H1 (cell line): ENCODE measurements at regions not wholly inside any gene's neighbourhood (a gene's known extent, or its start where the extent isn't known, plus 50 kb on each side); places are given as distances from the start of the nearest gene placed in this dataset.

Source experiments
- CTCF ChIA-PET: fragments of 300-600 bp; sonication (Branson Sonifier 250); formaldehyde crosslinking; loops from one replicate; lab custom pipeline; 2021; ENCODE audit not compliant: partially characterized antibody; lab: Charles Lee
- POLR2A ChIA-PET: fragments of 300-600 bp; sonication (Branson Sonifier 250); formaldehyde crosslinking; loops from one replicate; lab custom pipeline; 2021; ENCODE audit warnings: inconsistent platforms; ENCODE audit not compliant: partially characterized antibody; lab: Charles Lee
- DNase-seq, 2 experiments: peaks; one replicate each; pipeline versions ENCODE4 v3.0.0 to v3.0.0-alpha.2; 2010 to 2022; ENCODE audit warnings: low spot score in 2 of 2, low read depth in 1 of 2, mixed read lengths in 1 of 2
- FAIRE-seq: peaks from 2 replicates; lab custom pipeline; 2011; peaks lifted over from hg19 to GRCh38; lab: Jason Lieb, UNC
- H2AFZ ChIP-seq: 2 replicates; pipeline ENCODE4 v1.8.1; 2012; ENCODE audit warnings: low read length, inconsistent platforms
- H2AK5ac ChIP-seq: 2 replicates; pipeline ENCODE4 v1.6.1; 2013; ENCODE audit warnings: low read depth, low read length
- H2BK120ac ChIP-seq: replicated peaks from 2 replicates; pipeline ENCODE3; 2013; ENCODE audit warnings: low read depth, low read length, inconsistent platforms
- H2BK12ac ChIP-seq: 2 replicates; pipeline ENCODE4 v1.6.1; 2013; ENCODE audit warnings: low read depth, low read length
- H2BK15ac ChIP-seq: 2 replicates; pipeline ENCODE4 v1.6.1; 2013; ENCODE audit warnings: low read length
- H2BK20ac ChIP-seq: 2 replicates; pipeline ENCODE4 v1.6.1; 2013; ENCODE audit warnings: low read length
- H2BK5ac ChIP-seq: 2 replicates; pipeline ENCODE4 v1.6.1; 2013; ENCODE audit warnings: low read depth, low read length
- H3K14ac ChIP-seq: 2 replicates; pipeline ENCODE4 v1.6.1; 2013; ENCODE audit warnings: inconsistent platforms; ENCODE audit not compliant: insufficient read length
- H3K18ac ChIP-seq: 2 replicates; pipeline ENCODE4 v1.6.1; 2013; ENCODE audit warnings: low read length; ENCODE audit errors: extremely low read depth
- H3K23ac ChIP-seq: 2 replicates; pipeline ENCODE4 v1.6.1; 2013; ENCODE audit warnings: inconsistent platforms; ENCODE audit not compliant: insufficient read length
- H3K23me2 ChIP-seq: 2 replicates; pipeline ENCODE4 v1.6.1; 2013; ENCODE audit warnings: low read depth, low read length
- H3K27ac ChIP-seq: 2 replicates; pipeline ENCODE4 v1.6.1; 2011; ENCODE audit warnings: low read depth, low read length, inconsistent platforms
- H3K27me3 ChIP-seq, 4 experiments: replicated peaks in 1 of 4; 1 replicate in 1 of 4; 2 replicates in 3 of 4; pipeline versions ENCODE4 v1.6.1 to v1.8.1; 2011 to 2013; ENCODE audit warnings: low read length in 3 of 4, mild to moderate bottlenecking in 3 of 4, inconsistent platforms in 2 of 4, mixed read lengths in 2 of 4, moderate library complexity in 1 of 4; ENCODE audit not compliant: control insufficient read depth in 3 of 4, insufficient read depth in 3 of 4; ENCODE audit errors: extremely low read depth in 1 of 4
- H3K36me3 ChIP-seq, 4 experiments: 2 replicates each; pipeline versions ENCODE4 v1.6.1 to v1.8.1; 2011 to 2013; ENCODE audit warnings: mild to moderate bottlenecking in 4 of 4, low read length in 3 of 4, moderate library complexity in 2 of 4, control low read depth in 1 of 4, inconsistent platforms in 1 of 4; ENCODE audit not compliant: insufficient read depth in 4 of 4, control insufficient read depth in 2 of 4
- H3K4ac ChIP-seq: replicated peaks from 2 replicates; pipeline ENCODE3; 2013; ENCODE audit warnings: low read length, low read depth, mixed read lengths, inconsistent platforms; ENCODE audit not compliant: insufficient read length
- H3K4me1 ChIP-seq, 4 experiments: replicated peaks in 1 of 4; 1 replicate in 1 of 4; 2 replicates in 3 of 4; pipeline versions ENCODE4 v1.6.1 to v1.8.1; 2011 to 2013; ENCODE audit warnings: low read length in 3 of 4, inconsistent platforms in 2 of 4, mixed read lengths in 1 of 4; ENCODE audit not compliant: insufficient read depth in 4 of 4, control insufficient read depth in 3 of 4
- H3K4me2 ChIP-seq, 2 experiments: 2 replicates each; pipeline versions ENCODE4 v1.6.1 to v1.8.1; 2011 to 2013; ENCODE audit warnings: low read depth in 2 of 2, low read length in 2 of 2, control low read depth in 1 of 2, inconsistent platforms in 1 of 2, mild to moderate bottlenecking in 1 of 2; ENCODE audit not compliant: insufficient read depth in 1 of 2
- H3K4me3 ChIP-seq, 4 experiments: fragments of 200-600, 300-600 bp in 1 of 4; sonication (generic), shearing (Covaris generic), sonication (Bioruptor Twin) in 1 of 4; 2 replicates each; pipeline versions ENCODE4 v1.5.1 to v1.8.1; 2011 to 2016; ENCODE audit warnings: low read length in 4 of 4, low read depth in 3 of 4, control low read depth in 2 of 4, inconsistent platforms in 2 of 4, mild to moderate bottlenecking in 2 of 4, mixed read lengths in 1 of 4, moderate library complexity in 1 of 4; ENCODE audit not compliant: insufficient read depth in 2 of 4; ENCODE audit errors: extremely low read depth in 1 of 4
- H3K56ac ChIP-seq: replicated peaks from 2 replicates; pipeline ENCODE3; 2013; ENCODE audit warnings: low read depth, mild to moderate bottlenecking, mixed read lengths, low read length, inconsistent platforms; ENCODE audit not compliant: insufficient read length
- H3K79me1 ChIP-seq: 2 replicates; pipeline ENCODE4 v1.6.1; 2013; ENCODE audit warnings: low read depth, low read length, control low read depth
- H3K79me2 ChIP-seq, 2 experiments: 2 replicates each; pipeline versions ENCODE4 v1.6.1 to v1.8.1; 2012 to 2013; ENCODE audit warnings: low read length in 2 of 2, mild to moderate bottlenecking in 2 of 2, inconsistent platforms in 1 of 2; ENCODE audit not compliant: insufficient read depth in 2 of 2, control insufficient read depth in 1 of 2
- H3K9ac ChIP-seq, 4 experiments: replicated peaks in 1 of 4; 1 replicate in 1 of 4; 2 replicates in 3 of 4; pipeline versions ENCODE4 v1.6.1 to v1.8.1; 2011 to 2013; ENCODE audit warnings: low read depth in 3 of 4, low read length in 3 of 4, control low read depth in 2 of 4, mild to moderate bottlenecking in 2 of 4, moderate library complexity in 2 of 4, inconsistent platforms in 1 of 4; ENCODE audit errors: extremely low read depth in 1 of 4
- H3K9me3 ChIP-seq, 2 experiments: 2 replicates each; pipeline versions ENCODE4 v1.6.1 to v1.8.1; 2012 to 2013; ENCODE audit warnings: mild to moderate bottlenecking in 2 of 2, moderate library complexity in 2 of 2, control low read depth in 1 of 2, inconsistent platforms in 1 of 2, low read depth in 1 of 2, low read length in 1 of 2, mixed read lengths in 1 of 2; ENCODE audit not compliant: insufficient read depth in 2 of 2
- H4K20me1 ChIP-seq, 2 experiments: replicated peaks in 1 of 2; 2 replicates each; pipeline versions ENCODE3 to v1.8.1; 2011 to 2013; ENCODE audit warnings: inconsistent platforms in 2 of 2, low read length in 2 of 2, mild to moderate bottlenecking in 1 of 2; ENCODE audit not compliant: insufficient read depth in 2 of 2, control insufficient read depth in 1 of 2
- H4K5ac ChIP-seq: 2 replicates; pipeline ENCODE4 v1.6.1; 2013; ENCODE audit warnings: low read length, low read depth, mixed read lengths, inconsistent platforms; ENCODE audit not compliant: insufficient read length
- H4K8ac ChIP-seq: 2 replicates; pipeline ENCODE4 v1.8.0; 2013; ENCODE audit warnings: mild to moderate bottlenecking, moderate library complexity, low read length, inconsistent platforms; ENCODE audit not compliant: insufficient read depth; ENCODE audit errors: extremely low read depth
- H4K91ac ChIP-seq: replicated peaks from 2 replicates; pipeline ENCODE3; 2013; ENCODE audit warnings: low read length, mixed read lengths, inconsistent platforms; ENCODE audit not compliant: insufficient read length
- ATF3 ChIP-seq: IDR thresholded peaks from 2 replicates; pipeline ENCODE4 v1.6.1; 2011; ENCODE audit warnings: low read depth, mild to moderate bottlenecking, low read length; ENCODE audit not compliant: insufficient read depth
- BACH1 ChIP-seq: IDR thresholded peaks from 2 replicates; pipeline ENCODE4 v1.6.1; 2012; ENCODE audit warnings: low read length, improper control_type of control experiment
- EP300 ChIP-seq, 2 experiments: IDR thresholded peaks; 1 replicate in 1 of 2; 2 replicates in 1 of 2; pipeline ENCODE4 v1.6.1; 2011 to 2012; ENCODE audit warnings: low read depth in 2 of 2, low read length in 2 of 2, mild to moderate bottlenecking in 2 of 2, borderline replicate concordance in 1 of 2, inconsistent platforms in 1 of 2, moderate library complexity in 1 of 2
- GABPA ChIP-seq: IDR thresholded peaks from 2 replicates; pipeline ENCODE4 v1.6.1; 2011; ENCODE audit warnings: mild to moderate bottlenecking, low read length, moderate library complexity, borderline replicate concordance; ENCODE audit not compliant: insufficient read depth
- HDAC2 ChIP-seq, 2 experiments: fragments of 300-600 bp in 1 of 2; sonication (generic) in 1 of 2; IDR thresholded peaks; 2 replicates each; pipeline ENCODE4 v1.6.1; 2011 to 2012; ENCODE audit warnings: low read depth in 2 of 2, low read length in 2 of 2, mild to moderate bottlenecking in 2 of 2, moderate library complexity in 2 of 2, borderline replicate concordance in 1 of 2, inconsistent platforms in 1 of 2
- PHF8 ChIP-seq: fragments of 200-600 bp; sonication (generic); conservative IDR thresholded peaks from 2 replicates; pipeline ENCODE4 v1.7.1; 2012; ENCODE audit warnings: low read depth, mild to moderate bottlenecking, inconsistent platforms, low read length, moderate library complexity
- SIN3A ChIP-seq, 2 experiments: IDR thresholded peaks in 1 of 2; conservative IDR thresholded peaks in 1 of 2; 2 replicates each; pipeline ENCODE4 v1.6.1; 2011 to 2012; ENCODE audit warnings: low read length in 2 of 2, improper control_type of control experiment in 1 of 2, low read depth in 1 of 2, mild to moderate bottlenecking in 1 of 2

DNA sequence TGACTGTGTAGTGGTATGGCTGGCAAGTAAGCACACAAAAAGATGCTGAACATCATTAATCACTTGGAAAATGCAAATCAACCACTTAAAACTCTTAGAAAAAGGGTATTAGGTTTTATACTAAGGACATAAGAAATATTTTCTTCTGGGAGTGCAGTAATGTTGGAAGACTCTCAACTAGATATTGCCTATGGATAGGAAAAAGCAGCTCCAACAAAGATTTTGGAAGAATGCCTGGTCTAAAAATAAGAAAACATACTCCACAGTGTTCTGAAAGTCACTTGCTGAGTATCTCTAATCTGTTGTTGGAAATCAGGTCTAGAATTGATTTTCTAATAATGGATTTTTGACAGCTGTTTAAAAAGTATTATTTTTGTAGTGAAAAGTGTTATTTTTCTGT, 50.8 kb upstream of the PHYHIPL start:
- CTCF ChIA-PET: no interaction called here
- no peak for FAIRE-seq

More for the DNA sequence above, 50.8 kb upstream of the PHYHIPL start:
- no peaks in the 10 kb centered on the region for H3K23me2 ChIP-seq
- H3K36me3 ChIP-seq: no peaks in the 10 kb centered on the region
- no peak overlapping the region for H3K14ac ChIP-seq
- H3K4ac ChIP-seq: no peak overlapping the region
- no peak overlapping the region for H3K18ac ChIP-seq
- no peak overlapping the region for H4K5ac ChIP-seq
- no peak overlapping the region for H3K56ac ChIP-seq
- H4K8ac ChIP-seq: no peak overlapping the region
- H3K4me2 ChIP-seq: no peak overlapping the region
- H2AFZ ChIP-seq: no peak overlapping the region
- no peaks in the 10 kb centered on the region for H3K79me1 ChIP-seq
- H2BK12ac ChIP-seq: no peak overlapping the region
- no peak for TF ChIP-seq BACH1
- no peak for TF ChIP-seq PHF8
- TF ChIP-seq ATF3: no peak
- no peak for TF ChIP-seq SIN3A (conservative IDR thresholded peaks at IDR 0.05 in 1 of 2, IDR thresholded peaks at IDR 0.05 in 1 of 2; ENCODE audit: low read depth in 1 of 2, low read length in 2 of 2)
- TF ChIP-seq EP300 (IDR thresholded peaks at IDR 0.05; ENCODE audit: borderline replicate concordance in 1 of 2, low read depth in 2 of 2, low read length in 2 of 2): no peak
- no peak for TF ChIP-seq GABPA
- TF ChIP-seq HDAC2 (IDR thresholded peaks at IDR 0.05; ENCODE audit: borderline replicate concordance in 1 of 2, low read depth in 2 of 2, low read length in 2 of 2): no peak
- TF ChIP-seq, all 59 proteins: peak for 0
- Histone ChIP-seq H3K4me1 (no peaks in the 10 kb centered on the region), H3K27ac (no peak overlapping the region), H2BK15ac (no peak overlapping the region), H2BK20ac (no peak overlapping the region), H3K4me3 (no peak overlapping the region), H2BK5ac (no peak overlapping the region), H3K9me3 (no peaks in the 10 kb centered on the region), H3K23ac (no peak overlapping the region), H4K91ac (no peak overlapping the region), H3K27me3 (peaks cover 0 to 1% (median 0%) of the 10 kb centered on the region in 4 experiments; a peak in 1 of 7 replicates), H4K20me1 (no peaks in the 10 kb centered on the region), H2BK120ac (no peak overlapping the region), H3K9ac (no peak overlapping the region), H2AK5ac (no peak overlapping the region), H3K79me2 (no peaks in the 10 kb centered on the region)
- POLR2A ChIA-PET: no interaction called here
- no peak for DNase-seq
